Lower leg skin (tissue), 3 donors: ENCODE measurements at regions not wholly inside any gene's neighbourhood (a gene's known extent, or its start where the extent isn't known, plus 50 kb on each side); places are given as distances from the start of the nearest gene placed in this dataset.

Experiments
- CTCF ChIP-seq, 3 donors: fragments of 450-650 bp; IDR thresholded peaks; one replicate each; pipeline ENCODE4 v1.5.1; 2016; ENCODE audit warnings: antibody characterized with exemption in 3 of 3, mild to moderate bottlenecking in 3 of 3, moderate library complexity in 2 of 3
- POLR2A ChIP-seq, 2 donors: fragments of 450-650 bp; IDR thresholded peaks; one replicate each; pipeline ENCODE4 v1.6.1; 2016 to 2017; ENCODE audit warnings: antibody characterized with exemption in 2 of 2, mild to moderate bottlenecking in 1 of 2, moderate library complexity in 1 of 2

DNA sequence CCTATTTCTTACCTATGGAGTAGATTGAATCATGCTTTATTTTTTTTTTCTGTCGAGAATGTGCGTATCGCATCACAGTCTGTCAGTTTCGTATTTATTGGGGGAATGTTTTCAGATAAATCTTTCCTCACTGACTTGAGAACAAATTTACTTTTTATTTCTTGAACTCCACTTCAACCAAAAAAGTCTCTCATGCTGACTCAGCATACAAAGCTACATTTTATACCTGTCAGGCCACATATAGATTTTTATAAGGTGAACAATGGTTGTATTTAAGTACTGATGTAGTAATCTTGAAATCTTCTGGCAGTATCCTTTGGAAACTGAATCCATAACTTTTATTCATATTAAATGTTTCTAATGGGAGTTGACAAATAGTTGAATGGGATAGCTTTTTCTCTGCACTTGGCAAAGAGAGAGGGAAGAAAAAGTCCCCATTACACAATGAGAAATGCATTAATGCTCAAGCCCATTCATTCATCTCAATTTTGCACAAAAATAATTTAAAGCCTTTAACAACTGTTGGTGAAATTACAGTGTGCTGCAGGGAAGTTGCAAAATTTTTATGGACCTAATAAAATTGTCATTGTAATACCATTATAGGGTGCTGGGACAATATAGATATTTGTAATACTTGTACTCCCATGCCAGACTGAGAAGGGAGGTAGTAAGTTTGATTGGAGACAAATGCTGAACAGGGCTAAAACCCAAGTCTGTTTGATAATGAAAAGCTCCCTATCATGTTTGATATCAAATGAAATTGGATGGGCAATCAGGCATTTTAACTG is 367.6 kb downstream of the HLX start:
- TF ChIP-seq CTCF (IDR thresholded peaks at IDR 0.05) (no peak), POLR2A (IDR thresholded peaks at IDR 0.05) (no peak)
